H1 (cell line): ENCODE measurements at regions not wholly inside any gene's neighbourhood (a gene's known extent, or its start where the extent isn't known, plus 50 kb on each side); places are given as distances from the start of the nearest gene placed in this dataset.

Experiments used
- CTCF ChIA-PET: fragments of 300-600 bp; sonication (Branson Sonifier 250); formaldehyde crosslinking; loops from one replicate; lab custom pipeline; 2021; ENCODE audit not compliant: partially characterized antibody; lab: Charles Lee
- POLR2A ChIA-PET: fragments of 300-600 bp; sonication (Branson Sonifier 250); formaldehyde crosslinking; loops from one replicate; lab custom pipeline; 2021; ENCODE audit warnings: inconsistent platforms; ENCODE audit not compliant: partially characterized antibody; lab: Charles Lee
- DNase-seq, 2 experiments: peaks; one replicate each; pipeline versions ENCODE4 v3.0.0 to v3.0.0-alpha.2; 2010 to 2022; ENCODE audit warnings: low spot score in 2 of 2, low read depth in 1 of 2, mixed read lengths in 1 of 2
- FAIRE-seq: peaks from 2 replicates; lab custom pipeline; 2011; peaks lifted over from hg19 to GRCh38; lab: Jason Lieb, UNC
- H2AFZ ChIP-seq: 2 replicates; pipeline ENCODE4 v1.8.1; 2012; ENCODE audit warnings: low read length, inconsistent platforms
- H2AK5ac ChIP-seq: 2 replicates; pipeline ENCODE4 v1.6.1; 2013; ENCODE audit warnings: low read depth, low read length
- H2BK120ac ChIP-seq: replicated peaks from 2 replicates; pipeline ENCODE3; 2013; ENCODE audit warnings: low read depth, low read length, inconsistent platforms
- H2BK12ac ChIP-seq: 2 replicates; pipeline ENCODE4 v1.6.1; 2013; ENCODE audit warnings: low read depth, low read length
- H2BK15ac ChIP-seq: 2 replicates; pipeline ENCODE4 v1.6.1; 2013; ENCODE audit warnings: low read length
- H2BK20ac ChIP-seq: 2 replicates; pipeline ENCODE4 v1.6.1; 2013; ENCODE audit warnings: low read length
- H2BK5ac ChIP-seq: 2 replicates; pipeline ENCODE4 v1.6.1; 2013; ENCODE audit warnings: low read depth, low read length
- H3K14ac ChIP-seq: 2 replicates; pipeline ENCODE4 v1.6.1; 2013; ENCODE audit warnings: inconsistent platforms; ENCODE audit not compliant: insufficient read length
- H3K18ac ChIP-seq: 2 replicates; pipeline ENCODE4 v1.6.1; 2013; ENCODE audit warnings: low read length; ENCODE audit errors: extremely low read depth
- H3K23ac ChIP-seq: 2 replicates; pipeline ENCODE4 v1.6.1; 2013; ENCODE audit warnings: inconsistent platforms; ENCODE audit not compliant: insufficient read length
- H3K23me2 ChIP-seq: 2 replicates; pipeline ENCODE4 v1.6.1; 2013; ENCODE audit warnings: low read depth, low read length
- H3K27ac ChIP-seq: 2 replicates; pipeline ENCODE4 v1.6.1; 2011; ENCODE audit warnings: low read depth, low read length, inconsistent platforms
- H3K27me3 ChIP-seq, 4 experiments: replicated peaks in 1 of 4; 1 replicate in 1 of 4; 2 replicates in 3 of 4; pipeline versions ENCODE4 v1.6.1 to v1.8.1; 2011 to 2013; ENCODE audit warnings: low read length in 3 of 4, mild to moderate bottlenecking in 3 of 4, inconsistent platforms in 2 of 4, mixed read lengths in 2 of 4, moderate library complexity in 1 of 4; ENCODE audit not compliant: control insufficient read depth in 3 of 4, insufficient read depth in 3 of 4; ENCODE audit errors: extremely low read depth in 1 of 4
- H3K36me3 ChIP-seq, 4 experiments: 2 replicates each; pipeline versions ENCODE4 v1.6.1 to v1.8.1; 2011 to 2013; ENCODE audit warnings: mild to moderate bottlenecking in 4 of 4, low read length in 3 of 4, moderate library complexity in 2 of 4, control low read depth in 1 of 4, inconsistent platforms in 1 of 4; ENCODE audit not compliant: insufficient read depth in 4 of 4, control insufficient read depth in 2 of 4
- H3K4ac ChIP-seq: replicated peaks from 2 replicates; pipeline ENCODE3; 2013; ENCODE audit warnings: low read length, low read depth, mixed read lengths, inconsistent platforms; ENCODE audit not compliant: insufficient read length
- H3K4me1 ChIP-seq, 4 experiments: replicated peaks in 1 of 4; 1 replicate in 1 of 4; 2 replicates in 3 of 4; pipeline versions ENCODE4 v1.6.1 to v1.8.1; 2011 to 2013; ENCODE audit warnings: low read length in 3 of 4, inconsistent platforms in 2 of 4, mixed read lengths in 1 of 4; ENCODE audit not compliant: insufficient read depth in 4 of 4, control insufficient read depth in 3 of 4
- H3K4me2 ChIP-seq, 2 experiments: 2 replicates each; pipeline versions ENCODE4 v1.6.1 to v1.8.1; 2011 to 2013; ENCODE audit warnings: low read depth in 2 of 2, low read length in 2 of 2, control low read depth in 1 of 2, inconsistent platforms in 1 of 2, mild to moderate bottlenecking in 1 of 2; ENCODE audit not compliant: insufficient read depth in 1 of 2
- H3K4me3 ChIP-seq, 4 experiments: fragments of 200-600, 300-600 bp in 1 of 4; sonication (generic), shearing (Covaris generic), sonication (Bioruptor Twin) in 1 of 4; 2 replicates each; pipeline versions ENCODE4 v1.5.1 to v1.8.1; 2011 to 2016; ENCODE audit warnings: low read length in 4 of 4, low read depth in 3 of 4, control low read depth in 2 of 4, inconsistent platforms in 2 of 4, mild to moderate bottlenecking in 2 of 4, mixed read lengths in 1 of 4, moderate library complexity in 1 of 4; ENCODE audit not compliant: insufficient read depth in 2 of 4; ENCODE audit errors: extremely low read depth in 1 of 4
- H3K56ac ChIP-seq: replicated peaks from 2 replicates; pipeline ENCODE3; 2013; ENCODE audit warnings: low read depth, mild to moderate bottlenecking, mixed read lengths, low read length, inconsistent platforms; ENCODE audit not compliant: insufficient read length
- H3K79me1 ChIP-seq: 2 replicates; pipeline ENCODE4 v1.6.1; 2013; ENCODE audit warnings: low read depth, low read length, control low read depth
- H3K79me2 ChIP-seq, 2 experiments: 2 replicates each; pipeline versions ENCODE4 v1.6.1 to v1.8.1; 2012 to 2013; ENCODE audit warnings: low read length in 2 of 2, mild to moderate bottlenecking in 2 of 2, inconsistent platforms in 1 of 2; ENCODE audit not compliant: insufficient read depth in 2 of 2, control insufficient read depth in 1 of 2
- H3K9ac ChIP-seq, 4 experiments: replicated peaks in 1 of 4; 1 replicate in 1 of 4; 2 replicates in 3 of 4; pipeline versions ENCODE4 v1.6.1 to v1.8.1; 2011 to 2013; ENCODE audit warnings: low read depth in 3 of 4, low read length in 3 of 4, control low read depth in 2 of 4, mild to moderate bottlenecking in 2 of 4, moderate library complexity in 2 of 4, inconsistent platforms in 1 of 4; ENCODE audit errors: extremely low read depth in 1 of 4
- H3K9me3 ChIP-seq, 2 experiments: 2 replicates each; pipeline versions ENCODE4 v1.6.1 to v1.8.1; 2012 to 2013; ENCODE audit warnings: mild to moderate bottlenecking in 2 of 2, moderate library complexity in 2 of 2, control low read depth in 1 of 2, inconsistent platforms in 1 of 2, low read depth in 1 of 2, low read length in 1 of 2, mixed read lengths in 1 of 2; ENCODE audit not compliant: insufficient read depth in 2 of 2
- H4K20me1 ChIP-seq, 2 experiments: replicated peaks in 1 of 2; 2 replicates each; pipeline versions ENCODE3 to v1.8.1; 2011 to 2013; ENCODE audit warnings: inconsistent platforms in 2 of 2, low read length in 2 of 2, mild to moderate bottlenecking in 1 of 2; ENCODE audit not compliant: insufficient read depth in 2 of 2, control insufficient read depth in 1 of 2
- H4K5ac ChIP-seq: 2 replicates; pipeline ENCODE4 v1.6.1; 2013; ENCODE audit warnings: low read length, low read depth, mixed read lengths, inconsistent platforms; ENCODE audit not compliant: insufficient read length
- H4K8ac ChIP-seq: 2 replicates; pipeline ENCODE4 v1.8.0; 2013; ENCODE audit warnings: mild to moderate bottlenecking, moderate library complexity, low read length, inconsistent platforms; ENCODE audit not compliant: insufficient read depth; ENCODE audit errors: extremely low read depth
- H4K91ac ChIP-seq: replicated peaks from 2 replicates; pipeline ENCODE3; 2013; ENCODE audit warnings: low read length, mixed read lengths, inconsistent platforms; ENCODE audit not compliant: insufficient read length
- SUZ12 ChIP-seq: fragments of 200-600 bp; sonication (generic); IDR thresholded peaks from 2 replicates; pipeline ENCODE4 v1.6.1; 2012; ENCODE audit warnings: mild to moderate bottlenecking, inconsistent platforms, low read length, moderate library complexity, mixed read lengths
- ZNF274 ChIP-seq: IDR thresholded peaks from 2 replicates; pipeline ENCODE4 v1.7.0; 2012; ENCODE audit warnings: low read length, borderline replicate concordance; ENCODE audit errors: extremely low read depth
- WGBS, 2 experiments: shearing (Covaris generic) in 1 of 2; methylation state at CpG; one replicate each; pipeline versions ENCODE4 v1.1.6 to v1.1.7; 2013 to 2015; ENCODE audit warnings: low lambda C conversion rate in 2 of 2, mixed read lengths in 2 of 2, inconsistent platforms in 1 of 2, low coverage in 1 of 2, missing lambda C conversion rate in 1 of 2; ENCODE audit not compliant: insufficient replicate concordance in 2 of 2, insufficient coverage in 1 of 2, insufficient read length in 1 of 2; ENCODE audit errors: extremely low coverage in 1 of 2, missing lambda C conversion rate in 1 of 2; 5-methylcytosine and 5-hydroxymethylcytosine counted together

- Histone ChIP-seq H3K79me2 (no peaks in the 10 kb centered on the region), H3K9me3 (peaks cover 0 to 9% of the 10 kb centered on the region in 2 experiments; a peak in 1 of 4 replicates), H3K79me1 (no peaks in the 10 kb centered on the region), H3K9ac (no peak overlapping the region), H4K5ac (no peak overlapping the region), H2BK5ac (no peak overlapping the region), H2AK5ac (peak overlapping the region; percentile 58; the same call in 1 of the 2 replicates), H2BK15ac (peak overlapping the region; percentile 95; the same call in 1 of the 2 replicates), H3K23me2 (peaks cover 14% of the 10 kb centered on the region; the same call in 1 of the 2 replicates), H3K4me2 (peak overlapping the region in 1 of 2 experiments; percentile 73; a peak in 1 of 4 replicates), H3K14ac (no peak overlapping the region), H4K8ac (no peak overlapping the region), H2BK12ac (no peak overlapping the region; the same call in 1 of the 2 replicates), H2AFZ (no peak overlapping the region), H3K56ac (no peak overlapping the region), H4K20me1 (no peaks in the 10 kb centered on the region), H3K27ac (no peak overlapping the region), H3K4me1 (peaks cover 0 to 19% (median 8%) of the 10 kb centered on the region in 4 experiments; a peak in 6 of 7 replicates), H4K91ac (no peak overlapping the region), H2BK20ac (no peak overlapping the region), H3K23ac (no peak overlapping the region), H3K4ac (no peak overlapping the region), H2BK120ac (no peak overlapping the region), H3K4me3 (no peak overlapping the region), H3K27me3 (peaks cover 7 to 40% (median 27%) of the 10 kb centered on the region in 4 experiments), H3K18ac (0 out of 2 replicates have a peak overlapping the region, but pooled peaks have one; percentile 60), H3K36me3 (no peaks in the 10 kb centered on the region)
- no peak for TF ChIP-seq ZNF274
- 0 out of 2 replicates have a peak, but pooled peaks have one; percentile 13 for TF ChIP-seq SUZ12
- ChIA-PET POLR2A (interaction anchor here (0.9 kb wide), 1 partner anchor 79 kb away, joined by 3 read pairs; no protein-coding TSS in a partner anchor), CTCF (interaction anchor here (1.0 to 2.7 kb wide), 10 partner anchors 10 to 88 kb away, joined by 3 to 12 read pairs (median 4); no protein-coding TSS in a partner anchor)
- DNase-seq: no peak
- 87% methylated on average over 5 of the region's 9 CpGs; no CpG with 5 or more reads in 1 of the 2 experiments for WGBS, 2 experiments
- no peak for FAIRE-seq
Measured at GRCh38 chr4:3870567-3870962, 104.4 kb downstream of the ADRA2C start.
